ENCODE measurements at regions not wholly inside any gene's neighbourhood (a gene's known extent, or its start where the extent isn't known, plus 50 kb on each side); places are given as distances from the start of the nearest gene placed in this dataset.

DNA sequence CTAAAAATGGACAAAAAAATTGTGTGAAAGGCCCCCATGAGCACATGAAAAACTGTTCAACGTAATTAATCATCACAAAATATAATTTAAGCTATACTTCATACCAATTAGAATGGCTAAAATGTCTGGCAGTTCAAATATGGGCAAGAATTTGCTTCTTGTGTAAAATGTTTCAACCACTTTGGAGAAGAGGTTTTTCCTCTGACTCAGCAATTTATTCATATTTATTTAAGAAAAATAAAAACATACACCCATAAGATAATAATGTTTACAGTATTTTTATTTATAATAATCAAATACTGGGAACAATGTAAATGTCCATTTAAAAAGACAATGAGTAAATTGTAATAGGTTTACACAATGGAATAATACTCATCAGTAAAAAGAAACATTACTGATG is 395.1 kb upstream of the KHDRBS2 start:
- no peak for DNase-seq (ENCODE audit: extremely low read depth in 1 of 11, low read depth in 9 of 11, low spot score in 4 of 11)

DNA sequence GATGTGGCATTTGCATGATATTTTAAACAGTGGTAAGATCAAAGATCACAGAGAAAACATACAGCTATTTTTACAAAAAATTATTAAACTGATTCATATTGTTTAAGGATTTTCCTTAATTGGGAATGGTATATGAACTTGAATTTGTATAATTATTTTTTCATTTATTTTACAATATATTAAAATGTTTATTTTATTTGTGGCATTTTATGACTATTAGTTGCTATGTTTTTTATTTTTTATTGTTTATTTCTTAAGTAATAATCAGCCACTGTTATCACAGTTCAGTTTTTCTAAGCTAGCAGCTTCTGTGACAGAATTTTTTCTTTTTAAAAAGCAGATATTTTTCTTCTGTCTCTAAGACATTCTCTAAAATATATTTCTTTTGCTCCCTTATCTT is 387.0 kb upstream of the KHDRBS2 start:
- DNase-seq (ENCODE audit: extremely low read depth in 1 of 11, low read depth in 9 of 11, low spot score in 4 of 11) = no peak

- no peak for DNase-seq (ENCODE audit: extremely low read depth in 1 of 11, low read depth in 9 of 11, low spot score in 4 of 11)
Observed at GRCh38 chr6:62670490-62671223, 384.6 kb upstream of the KHDRBS2 start.

- no peak for DNase-seq (ENCODE audit: extremely low read depth in 1 of 11, low read depth in 9 of 11, low spot score in 4 of 11)
Observed at GRCh38 chr6:62669831-62670230, 383.8 kb upstream of the KHDRBS2 start.

- peak in 1 of 11 donors; percentile 3 for DNase-seq (ENCODE audit: extremely low read depth in 1 of 11, low read depth in 9 of 11, low spot score in 4 of 11)
Observed at GRCh38 chr6:62652692-62653328, 366.8 kb upstream of the KHDRBS2 start.

GRCh38 chr6:62645274-62645673 is 359.2 kb upstream of the KHDRBS2 start:
- no peak for DNase-seq (ENCODE audit: extremely low read depth in 1 of 11, low read depth in 9 of 11, low spot score in 4 of 11)

GRCh38 chr6:62640749-62641148 is 354.7 kb upstream of the KHDRBS2 start:
- no peak for DNase-seq (ENCODE audit: extremely low read depth in 1 of 11, low read depth in 9 of 11, low spot score in 4 of 11)

- DNase-seq (ENCODE audit: extremely low read depth in 1 of 11, low read depth in 9 of 11, low spot score in 4 of 11) = no peak
Observed at GRCh38 chr6:62626661-62627060, 340.6 kb upstream of the KHDRBS2 start.

DNA sequence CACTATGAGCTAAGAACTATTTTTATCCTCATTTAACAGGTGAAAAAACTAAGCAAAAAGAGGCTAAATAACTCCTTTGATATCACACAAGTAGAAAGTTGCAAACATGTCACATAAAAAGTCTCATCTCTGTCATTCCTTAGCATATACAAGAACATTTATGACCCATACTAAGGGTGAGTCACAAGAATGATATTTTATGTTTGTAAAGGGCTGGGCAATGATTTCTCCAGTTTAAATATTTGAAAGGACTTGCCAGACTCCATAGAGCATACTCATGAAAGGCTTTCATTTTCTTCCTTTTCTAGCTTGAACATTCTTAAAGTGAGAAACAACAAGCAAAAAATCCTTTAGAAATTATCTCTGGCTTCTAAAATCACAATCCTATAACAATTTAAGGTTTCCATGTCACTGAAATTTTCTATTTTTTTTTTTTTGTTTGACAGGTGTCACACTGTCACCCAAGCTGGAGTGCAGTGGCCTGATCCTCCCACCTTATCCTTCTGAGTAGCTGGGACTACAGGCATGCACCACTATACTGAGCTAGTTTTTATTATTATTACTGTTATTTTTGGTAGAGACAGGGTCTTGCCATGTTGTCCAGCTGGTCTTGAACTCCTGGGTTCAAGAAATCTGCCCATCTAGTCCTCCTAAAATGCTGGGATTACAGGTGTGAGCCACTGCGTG is 338.0 kb upstream of the KHDRBS2 start:
- DNase-seq (ENCODE audit: extremely low read depth in 1 of 11, low read depth in 9 of 11, low spot score in 4 of 11) = no peak

DNA sequence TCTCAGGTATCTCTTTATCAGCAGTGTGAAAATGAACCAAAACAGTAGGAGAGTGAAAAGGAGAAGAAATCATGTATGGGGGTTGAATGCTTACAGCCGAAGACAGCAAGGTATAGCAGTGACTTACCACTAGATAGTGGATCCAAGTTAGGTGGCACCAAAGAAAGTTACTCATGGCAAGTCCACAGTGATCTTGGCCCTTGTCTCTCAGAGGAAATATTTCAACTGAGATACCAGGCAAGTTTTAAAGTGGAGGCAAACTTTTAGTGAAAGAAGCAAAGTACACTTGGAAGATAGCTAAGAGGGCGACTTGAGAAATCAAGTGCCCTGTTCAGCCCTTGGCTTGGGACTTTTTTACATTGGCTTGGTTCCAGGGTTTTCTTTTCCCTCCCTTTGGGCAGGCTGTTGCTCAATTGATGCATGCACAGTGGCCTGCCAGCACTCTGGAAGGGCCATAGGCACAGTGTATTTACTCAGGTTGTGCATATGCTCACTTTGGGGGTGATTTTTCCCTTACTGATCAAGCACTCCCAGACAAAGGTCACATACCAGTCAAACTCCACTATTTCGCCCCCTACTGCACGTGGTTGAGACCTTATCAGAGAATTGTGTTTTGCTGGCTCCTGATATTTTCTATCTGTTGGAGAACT is 329.5 kb upstream of the KHDRBS2 start:
- DNase-seq (ENCODE audit: extremely low read depth in 1 of 11, low read depth in 9 of 11, low spot score in 4 of 11) = no peak

DNA sequence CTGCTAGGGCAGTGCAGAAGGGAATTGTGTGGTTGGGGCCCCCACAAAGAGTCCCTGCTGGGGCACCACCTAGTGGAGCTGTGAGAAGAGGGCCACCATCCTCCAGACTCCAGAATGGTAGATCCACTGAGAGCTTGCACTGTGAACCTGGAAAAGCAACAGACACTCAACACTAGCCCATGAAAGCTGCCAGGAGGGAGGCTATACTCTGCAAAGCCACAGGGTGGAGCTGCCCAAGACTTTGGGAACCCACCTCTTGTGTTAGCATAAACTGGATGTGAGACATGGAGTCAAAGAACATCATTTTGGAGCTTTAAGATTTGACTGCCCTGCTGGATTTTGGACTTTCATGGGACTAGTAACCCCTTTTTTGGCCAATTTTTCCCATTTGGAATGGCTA is 328.4 kb upstream of the KHDRBS2 start:
- no peak for DNase-seq (ENCODE audit: extremely low read depth in 1 of 11, low read depth in 9 of 11, low spot score in 4 of 11)

GRCh38 chr6:62613928-62614327 is 327.9 kb upstream of the KHDRBS2 start:
- DNase-seq (ENCODE audit: extremely low read depth in 1 of 11, low read depth in 9 of 11, low spot score in 4 of 11) = no peak

GRCh38 chr6:62612471-62612870 is 326.4 kb upstream of the KHDRBS2 start:
- peak in 1 of 11 donors; percentile 1 for DNase-seq (ENCODE audit: extremely low read depth in 1 of 11, low read depth in 9 of 11, low spot score in 4 of 11)

DNA sequence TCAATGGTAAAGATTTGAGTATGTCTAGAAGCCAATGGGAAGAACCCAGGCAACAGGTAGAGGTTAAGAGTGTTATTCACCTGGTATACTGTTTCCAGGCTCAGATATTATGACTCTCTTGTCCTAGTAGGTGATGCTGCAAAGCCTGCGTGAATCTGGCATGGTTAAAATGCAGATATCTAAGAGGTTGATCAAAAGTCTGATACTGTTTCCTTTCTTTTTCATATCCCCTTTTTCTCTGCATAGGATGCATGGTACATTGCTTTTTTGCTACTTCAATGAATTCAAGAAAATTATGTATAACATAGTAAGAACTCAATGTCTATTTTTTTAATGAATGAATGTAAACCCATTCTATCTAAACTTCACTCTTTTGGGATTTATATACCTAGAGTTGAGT is 284.3 kb upstream of the KHDRBS2 start:
- no peak for DNase-seq (ENCODE audit: extremely low read depth in 1 of 11, low read depth in 9 of 11, low spot score in 4 of 11)

GRCh38 chr6:62541502-62541901 is 255.5 kb upstream of the KHDRBS2 start:
- no peak for DNase-seq (ENCODE audit: extremely low read depth in 1 of 11, low read depth in 9 of 11, low spot score in 4 of 11)

DNA sequence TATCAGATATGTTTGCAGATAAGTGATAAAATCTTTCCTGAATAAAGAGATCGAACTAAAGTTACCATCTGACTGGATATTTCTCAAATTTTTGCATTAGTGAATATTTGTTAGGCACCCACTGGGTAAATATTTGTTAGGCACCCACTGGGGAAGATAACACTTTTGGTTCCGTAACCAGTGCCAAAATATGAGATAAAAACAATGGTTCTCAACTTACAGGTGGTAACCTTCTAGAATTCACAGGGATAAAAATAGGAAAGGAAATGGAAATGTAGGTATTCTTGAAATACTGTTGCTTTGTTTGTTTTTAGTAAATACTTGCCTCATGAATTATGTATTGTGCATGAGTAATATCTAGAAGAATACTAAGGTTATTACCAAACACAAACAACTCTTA is 245.0 kb upstream of the KHDRBS2 start:
- DNase-seq (ENCODE audit: extremely low read depth in 1 of 11, low read depth in 9 of 11, low spot score in 4 of 11) = no peak

GRCh38 chr6:62528894-62529526 is 243.0 kb upstream of the KHDRBS2 start:
- DNase-seq (ENCODE audit: extremely low read depth in 1 of 11, low read depth in 9 of 11, low spot score in 4 of 11) = no peak

DNA sequence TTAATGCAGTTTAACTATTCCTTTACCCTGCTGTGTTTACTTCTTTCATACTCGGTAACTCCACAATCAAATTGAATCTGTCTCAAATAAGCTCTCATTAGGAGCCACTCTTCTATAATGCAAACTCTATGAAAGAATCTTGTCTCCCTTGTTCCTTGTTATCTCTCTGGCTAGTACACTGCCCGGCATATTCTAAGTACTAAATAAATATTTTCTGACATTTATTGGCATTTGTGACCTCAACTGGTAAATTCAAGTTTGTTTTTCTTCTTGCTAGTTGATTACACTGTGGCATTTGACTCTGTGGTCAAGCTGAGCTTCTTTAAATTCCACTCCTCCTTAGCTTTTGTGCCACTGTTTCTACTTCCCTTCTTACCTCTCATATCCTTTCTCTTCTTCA is 237.6 kb upstream of the KHDRBS2 start:
- no peak for DNase-seq (ENCODE audit: extremely low read depth in 1 of 11, low read depth in 9 of 11, low spot score in 4 of 11)

GRCh38 chr6:62519574-62519973 is 233.5 kb upstream of the KHDRBS2 start:
- no peak for DNase-seq (ENCODE audit: extremely low read depth in 1 of 11, low read depth in 9 of 11, low spot score in 4 of 11)
